ENCODE measurements at regions not wholly inside any gene's neighbourhood (a gene's known extent, or its start where the extent isn't known, plus 50 kb on each side); places are given as distances from the start of the nearest gene placed in this dataset.

- Histone ChIP-seq H3K4me3 (no peak overlapping the region), H3K27me3 (no peaks in the 10 kb centered on the region), H3K27ac (no peak overlapping the region), H3K9me3 (no peaks in the 10 kb centered on the region), H3K9ac (ENCODE audit: low read depth in 2 of 2, low read length in 2 of 2) (no peak overlapping the region), H3K36me3 (no peaks in the 10 kb centered on the region), H3K4me1 (no peaks in the 10 kb centered on the region)
- intact Hi-C loops (cut with DNase I) = no loop called here
- DNase-seq = no peak
- TF ChIP-seq CTCF (IDR thresholded peaks at IDR 0.05) = no peak
These were observed 86.0 kb upstream of the LPP start for GRCh38 chr3:188067932-188068331.

- Histone ChIP-seq H3K9me3 (no peaks in the 10 kb centered on the region), H3K36me3 (no peaks in the 10 kb centered on the region), H3K4me3 (no peak overlapping the region), H3K4me1 (no peaks in the 10 kb centered on the region), H3K9ac (ENCODE audit: low read depth in 2 of 2, low read length in 2 of 2) (no peak overlapping the region), H3K27me3 (no peaks in the 10 kb centered on the region), H3K27ac (no peak overlapping the region)
- intact Hi-C loops (cut with DNase I) = no loop called here
- no peak for DNase-seq
- TF ChIP-seq CTCF (IDR thresholded peaks at IDR 0.05) = no peak
These were observed 85.6 kb upstream of the LPP start for GRCh38 chr3:188068342-188068741.

- Histone ChIP-seq H3K9ac (ENCODE audit: low read depth in 2 of 2, low read length in 2 of 2) (no peak overlapping the region), H3K27me3 (no peaks in the 10 kb centered on the region), H3K4me1 (no peaks in the 10 kb centered on the region), H3K27ac (no peak overlapping the region), H3K4me3 (no peak overlapping the region), H3K9me3 (no peaks in the 10 kb centered on the region), H3K36me3 (no peaks in the 10 kb centered on the region)
- intact Hi-C loops (cut with DNase I) = no loop called here
- DNase-seq = no peak
- TF ChIP-seq CTCF (IDR thresholded peaks at IDR 0.05) = no peak
These were observed 82.3 kb upstream of the LPP start for GRCh38 chr3:188071636-188072035.

GRCh38 chr3:188076176-188076575 lies 77.8 kb upstream of the LPP start:
- Histone ChIP-seq H3K27ac (no peak overlapping the region), H3K9me3 (no peaks in the 10 kb centered on the region), H3K27me3 (no peaks in the 10 kb centered on the region), H3K36me3 (no peaks in the 10 kb centered on the region), H3K4me1 (no peaks in the 10 kb centered on the region), H3K4me3 (no peak overlapping the region), H3K9ac (ENCODE audit: low read depth in 2 of 2, low read length in 2 of 2) (no peak overlapping the region)
- no peak for TF ChIP-seq CTCF (IDR thresholded peaks at IDR 0.05)
- intact Hi-C loops (cut with DNase I) = no loop called here
- DNase-seq = no peak

DNA sequence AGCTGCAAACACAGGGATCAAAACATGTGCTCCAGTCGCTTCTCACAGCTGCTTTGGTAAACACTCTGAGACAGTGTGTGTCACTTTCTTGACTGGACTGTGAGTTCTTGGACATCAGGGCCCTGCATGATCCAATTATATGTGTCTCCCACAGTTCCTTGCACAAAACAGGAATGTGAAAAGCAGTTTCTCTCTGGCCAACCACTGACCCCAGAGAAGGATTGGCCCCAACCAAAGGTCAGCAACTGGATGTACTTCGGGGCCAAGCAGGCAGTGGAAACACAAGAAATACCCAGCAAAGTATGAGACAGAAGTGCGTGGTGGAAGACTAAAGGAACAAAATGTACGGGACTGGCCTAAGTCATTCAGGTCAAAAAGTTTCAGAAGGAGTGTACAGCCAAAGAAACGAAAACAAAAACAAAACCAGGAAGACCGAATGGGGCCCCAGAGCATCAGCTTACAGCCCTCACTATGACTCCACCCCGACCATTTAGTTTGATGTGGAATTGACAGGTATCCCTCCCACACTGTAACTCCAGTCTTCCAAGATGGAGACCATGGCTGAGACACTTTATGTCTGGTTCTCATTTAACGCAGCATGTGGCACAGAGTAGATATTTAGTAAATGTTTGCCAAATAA lies 76.7 kb upstream of the LPP start:
- H3K4me1 ChIP-seq = no peaks in the 10 kb centered on the region
- no peak for DNase-seq
- no peak overlapping the region for H3K9ac ChIP-seq (ENCODE audit: low read depth in 2 of 2, low read length in 2 of 2)
- H3K36me3 ChIP-seq = no peaks in the 10 kb centered on the region
- H3K9me3 ChIP-seq = no peaks in the 10 kb centered on the region
- TF ChIP-seq CTCF (IDR thresholded peaks at IDR 0.05) = no peak
- H3K4me3 ChIP-seq = no peak overlapping the region
- H3K27me3 ChIP-seq = no peaks in the 10 kb centered on the region
- H3K27ac ChIP-seq = no peak overlapping the region
- intact Hi-C loops (cut with DNase I) = no loop called here

Measured in colonic mucosa (tissue), 4 donors.